Right lobe of liver (tissue), 6 donors: ENCODE measurements at regions not wholly inside any gene's neighbourhood (a gene's known extent, or its start where the extent isn't known, plus 50 kb on each side); places are given as distances from the start of the nearest gene placed in this dataset.
A peak's percentile ranks its signal among the peaks of the same experiment; 100 is the strongest.

Experiments
- ATAC-seq, 4 donors: fragments of 200-7000 bp; cut with Tn5 transposase; one replicate each; pipeline ENCODE4 v1.9.1; 2020; ENCODE audit warnings: mild to moderate bottlenecking in 4 of 4, moderate library complexity in 4 of 4
- DNase-seq, 3 donors: peaks; one replicate each; pipeline ENCODE4 v3.0.0-alpha.2; 2020
- H3K27ac ChIP-seq, 3 donors: fragments of 200-600 bp; one replicate each; pipeline ENCODE4 v1.8.0; 2022
- H3K27me3 ChIP-seq, 2 donors: fragments of 200-600 bp; one replicate each; pipeline ENCODE4 v1.8.0; 2022
- H3K36me3 ChIP-seq, 4 donors: fragments of 200-600 bp; sonication (generic) in 1 of 4; one replicate each; pipeline versions ENCODE4 v1.5.1 to v1.8.0; 2017 to 2022; ENCODE audit warnings: control low read depth in 1 of 4
- H3K4me1 ChIP-seq, 4 donors: fragments of 200-600 bp; sonication (generic) in 1 of 4; one replicate each; pipeline versions ENCODE4 v1.5.1 to v1.8.0; 2017 to 2022; ENCODE audit warnings: control low read depth in 1 of 4
- H3K4me3 ChIP-seq, 3 donors: fragments of 200-600 bp; one replicate each; pipeline ENCODE4 v1.8.0; 2022
- H3K9me3 ChIP-seq, 4 donors: fragments of 200-600 bp; sonication (generic) in 1 of 4; one replicate each; pipeline versions ENCODE4 v1.5.1 to v1.8.0; 2017 to 2022; ENCODE audit warnings: control low read depth in 1 of 4
- POLR2A ChIP-seq: fragments of 450-650 bp; IDR thresholded peaks from one replicate; pipeline ENCODE4 v1.6.1; 2017; ENCODE audit warnings: antibody characterized with exemption, mild to moderate bottlenecking
- WGBS: methylation state at CpG from one replicate; pipeline ENCODE4 v1.1.6; 2018; ENCODE audit warnings: low coverage, low lambda C conversion rate; ENCODE audit not compliant: insufficient coverage; ENCODE audit errors: missing lambda C conversion rate; 5-methylcytosine and 5-hydroxymethylcytosine counted together
- intact Hi-C, 2 donors: fragments of 100-400 bp; cut with DNase I; formaldehyde crosslinking; loops; one replicate each; pipeline versions ENCODE4 v1.11.2 to v1.14.1; 2022
- TF ChIP-seq, protein P1 (sequence below), 4 donors: fragments of 200-600 bp in 3 of 4; fragments of 450-650 bp in 1 of 4; IDR thresholded peaks; one replicate each; pipeline versions ENCODE4 v1.5.1 to v1.8.0; 2016 to 2022; ENCODE audit warnings: antibody characterized with exemption in 4 of 4, mild to moderate bottlenecking in 2 of 4
- donor health status: DM: no; HTN: yes; CAD: no.
- donor health status: DM: no; HTN: no; CAD: no.
- donor health status: DM: no; HTN: no; CAD: no.
- donor health status: DM: no; HTN: yes; CAD: no.
- donor health status: DM: no; HTN: yes; CAD: no.

DNA sequence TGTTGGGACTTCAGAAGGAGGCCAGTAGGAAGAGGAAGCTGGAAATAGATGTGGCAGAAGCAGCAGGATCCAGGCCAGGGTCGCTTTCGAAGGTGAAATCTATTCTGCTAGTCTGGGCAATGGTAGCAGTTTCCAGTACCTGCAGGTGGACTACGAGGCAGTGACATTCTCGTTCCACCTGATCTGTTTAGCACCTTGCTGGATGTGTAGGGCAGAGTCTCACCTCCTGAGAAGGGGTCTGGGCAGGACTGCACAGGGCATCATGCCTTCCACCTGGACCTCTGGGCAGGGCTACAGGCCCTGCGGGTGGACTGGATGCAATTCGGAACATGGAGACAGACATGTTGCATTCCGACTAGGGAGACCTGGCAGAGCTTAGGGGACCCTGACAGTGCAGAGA, 254.8 kb upstream of the ZNF32 start:
- intact Hi-C loops = no loop called here

DNA sequence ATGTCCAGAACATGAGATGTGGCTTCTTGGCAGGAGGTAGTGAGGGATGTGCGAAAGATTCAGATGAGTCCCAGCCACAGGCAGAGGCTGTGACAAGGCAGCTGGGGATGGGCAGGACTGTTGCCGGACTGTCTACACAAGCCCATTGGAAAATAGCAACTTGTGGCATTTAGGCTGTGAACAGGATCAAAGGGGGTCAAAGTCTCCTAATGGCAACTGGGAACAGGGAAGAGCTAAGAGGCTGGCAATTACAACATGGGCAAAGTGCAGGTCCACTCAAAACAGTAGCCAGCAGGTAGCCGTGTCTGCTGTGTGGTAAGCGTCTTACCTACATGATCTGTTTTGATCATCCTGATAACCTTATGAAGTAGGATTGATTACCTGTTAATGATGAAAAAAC, 254.2 kb upstream of the ZNF32 start:
- peak in 1 of 3 donors; percentile 71 for DNase-seq
- Histone ChIP-seq H3K4me3 (no peak overlapping the region), H3K36me3 (no peaks in the 10 kb centered on the region), H3K9me3 (no peaks in the 10 kb centered on the region), H3K27ac (no peak overlapping the region), H3K27me3 (no peaks in the 10 kb centered on the region), H3K4me1 (peaks cover 0 to 11% (median 0%) of the 10 kb centered on the region in 4 donors)
- intact Hi-C loops = no loop called here
- TF ChIP-seq, protein P1, sequence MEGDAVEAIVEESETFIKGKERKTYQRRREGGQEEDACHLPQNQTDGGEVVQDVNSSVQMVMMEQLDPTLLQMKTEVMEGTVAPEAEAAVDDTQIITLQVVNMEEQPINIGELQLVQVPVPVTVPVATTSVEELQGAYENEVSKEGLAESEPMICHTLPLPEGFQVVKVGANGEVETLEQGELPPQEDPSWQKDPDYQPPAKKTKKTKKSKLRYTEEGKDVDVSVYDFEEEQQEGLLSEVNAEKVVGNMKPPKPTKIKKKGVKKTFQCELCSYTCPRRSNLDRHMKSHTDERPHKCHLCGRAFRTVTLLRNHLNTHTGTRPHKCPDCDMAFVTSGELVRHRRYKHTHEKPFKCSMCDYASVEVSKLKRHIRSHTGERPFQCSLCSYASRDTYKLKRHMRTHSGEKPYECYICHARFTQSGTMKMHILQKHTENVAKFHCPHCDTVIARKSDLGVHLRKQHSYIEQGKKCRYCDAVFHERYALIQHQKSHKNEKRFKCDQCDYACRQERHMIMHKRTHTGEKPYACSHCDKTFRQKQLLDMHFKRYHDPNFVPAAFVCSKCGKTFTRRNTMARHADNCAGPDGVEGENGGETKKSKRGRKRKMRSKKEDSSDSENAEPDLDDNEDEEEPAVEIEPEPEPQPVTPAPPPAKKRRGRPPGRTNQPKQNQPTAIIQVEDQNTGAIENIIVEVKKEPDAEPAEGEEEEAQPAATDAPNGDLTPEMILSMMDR (IDR thresholded peaks at IDR 0.05) = no peak
- no peak for TF ChIP-seq POLR2A
- peak; percentile 83 to 95 (median 90) for ATAC-seq
- WGBS = 35% methylated on average over 3 of the region's 4 CpGs

More for the DNA sequence above, 254.8 kb upstream of the ZNF32 start:
- H3K4me1 ChIP-seq = peaks cover 0 to 11% (median 0%) of the 10 kb centered on the region in 4 donors
- ATAC-seq = no peak
- 85% methylated on average over 4 of the region's 7 CpGs for WGBS
- H3K27me3 ChIP-seq = no peaks in the 10 kb centered on the region
- H3K36me3 ChIP-seq = no peaks in the 10 kb centered on the region
- H3K9me3 ChIP-seq = no peaks in the 10 kb centered on the region
- TF ChIP-seq POLR2A = no peak
- TF ChIP-seq, protein P1 (IDR thresholded peaks at IDR 0.05) = no peak
- no peak overlapping the region for H3K27ac ChIP-seq
- H3K4me3 ChIP-seq = no peak overlapping the region
- peak in 1 of 3 donors; percentile 36 for DNase-seq

DNA sequence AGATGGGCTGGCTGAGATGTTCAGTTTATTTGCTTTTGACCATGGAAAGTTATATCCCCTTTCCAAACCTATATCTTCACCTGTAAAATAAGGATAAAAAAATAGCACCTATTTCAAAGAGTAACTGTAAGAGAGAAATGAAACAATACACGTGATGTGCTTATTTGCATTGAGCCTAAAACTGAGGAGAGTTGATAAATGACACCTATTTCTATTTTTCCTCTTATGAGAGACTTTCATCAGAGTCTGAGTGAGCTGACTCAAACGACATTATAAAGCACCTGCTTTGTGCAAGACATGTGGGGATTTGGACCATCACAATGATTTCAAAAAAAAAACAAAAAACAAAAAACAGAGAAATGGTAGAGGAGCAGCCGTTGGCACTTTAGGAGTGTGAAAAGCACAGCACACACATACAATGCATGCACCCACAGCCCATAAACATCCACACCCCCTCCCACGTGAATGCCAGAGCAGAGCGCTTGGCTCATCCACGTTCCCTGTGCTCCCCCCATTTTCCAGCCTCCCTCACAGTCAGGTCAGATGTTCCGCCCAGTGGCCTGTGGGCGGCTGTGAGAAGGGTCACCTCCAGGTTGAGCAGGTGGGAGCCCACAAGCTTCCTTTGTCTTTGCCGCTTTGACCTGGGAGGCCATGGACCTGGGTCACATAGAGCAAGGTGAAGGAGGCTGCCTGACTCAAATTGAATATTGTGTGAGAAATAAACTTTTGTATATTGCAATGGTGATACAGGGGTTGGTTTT, 253.2 kb upstream of the ZNF32 start:
- intact Hi-C loops = no loop called here
- Histone ChIP-seq H3K4me1 (peaks cover 0 to 11% (median 0%) of the 10 kb centered on the region in 4 donors), H3K27me3 (no peaks in the 10 kb centered on the region), H3K36me3 (no peaks in the 10 kb centered on the region), H3K4me3 (no peak overlapping the region), H3K9me3 (no peaks in the 10 kb centered on the region), H3K27ac (no peak overlapping the region)
- DNase-seq (peak in 1 of 3 donors; percentile 40), ATAC-seq (no peak)
- TF ChIP-seq, protein P1 (IDR thresholded peaks at IDR 0.05) = no peak
- TF ChIP-seq POLR2A = no peak
- WGBS = 56% methylated on average over 3 of the region's 9 CpGs

DNA sequence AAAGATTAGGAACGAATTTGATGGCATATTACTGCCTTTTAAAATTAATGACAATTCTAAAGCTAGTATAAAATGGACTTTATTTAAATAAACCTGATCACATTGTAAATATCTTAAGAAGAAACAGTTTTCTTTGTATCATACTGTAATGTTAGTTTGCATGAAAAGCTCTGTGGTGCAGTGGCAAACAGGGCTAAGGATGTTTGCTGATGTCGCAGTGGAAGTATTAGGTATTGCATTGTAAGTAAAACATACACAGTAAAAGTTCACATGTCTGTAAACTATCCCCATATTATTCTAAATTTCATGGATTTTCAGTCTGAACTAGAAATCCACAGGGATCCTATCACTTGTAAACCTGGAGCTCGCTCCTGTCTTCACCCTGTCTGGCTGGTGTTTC, 252.6 kb upstream of the ZNF32 start:
- Histone ChIP-seq H3K27me3 (no peaks in the 10 kb centered on the region), H3K36me3 (no peaks in the 10 kb centered on the region), H3K9me3 (no peaks in the 10 kb centered on the region), H3K4me1 (peaks cover 0 to 11% (median 0%) of the 10 kb centered on the region in 4 donors), H3K4me3 (no peak overlapping the region), H3K27ac (no peak overlapping the region)
- ATAC-seq (no peak), DNase-seq (no peak)
- 80% methylated on average over 3 of the region's 3 CpGs for WGBS
- TF ChIP-seq, protein P1 (IDR thresholded peaks at IDR 0.05) = no peak
- TF ChIP-seq POLR2A = no peak
- intact Hi-C loops = no loop called here
